Effector memory CD8-positive, alpha-beta T cell (primary cell): ENCODE measurements at regions not wholly inside any gene's neighbourhood (a gene's known extent, or its start where the extent isn't known, plus 50 kb on each side); places are given as distances from the start of the nearest gene placed in this dataset.
"Not testable (repeated sequence)": the region's sequence is repeated elsewhere in the genome, so short reads cannot be mapped to it uniquely, and the experiment has no call there.

Experiments
- ATAC-seq: fragments of 150-1000 bp; cut with Tn5 transposase; replicated peaks from 2 replicates; pipeline ENCODE4 v1.10.0; 2021; ENCODE audit warnings: mild to moderate bottlenecking, moderate library complexity
- DNase-seq, 3 experiments: peaks; one replicate each; pipeline ENCODE4 v3.0.0; 2021
- H3K27ac Mint-ChIP-seq, 2 donors: one replicate each; pipeline ENCODE4 v1.8.0; 2022; ENCODE audit warnings: mild to moderate bottlenecking in 2 of 2, mixed read lengths in 2 of 2, moderate library complexity in 2 of 2
- H3K27me3 Mint-ChIP-seq, 2 donors: one replicate each; pipeline ENCODE4 v1.8.0; 2022; ENCODE audit warnings: mixed read lengths in 2 of 2
- H3K36me3 Mint-ChIP-seq: one replicate; pipeline ENCODE4 v1.8.0; 2022; ENCODE audit warnings: mild to moderate bottlenecking, moderate library complexity, mixed read lengths; ENCODE audit not compliant: insufficient read depth
- H3K4me1 Mint-ChIP-seq, 2 donors: one replicate each; pipeline ENCODE4 v1.8.0; 2022; ENCODE audit warnings: low read depth in 2 of 2, mixed read lengths in 2 of 2
- H3K4me3 Mint-ChIP-seq, 2 donors: one replicate each; pipeline ENCODE4 v1.8.0; 2022; ENCODE audit warnings: mild to moderate bottlenecking in 2 of 2, mixed read lengths in 2 of 2, moderate library complexity in 2 of 2
- H3K9me3 Mint-ChIP-seq, 2 donors: one replicate each; pipeline ENCODE4 v1.8.0; 2022; ENCODE audit warnings: mixed read lengths in 2 of 2

GRCh38 chr13:91057507-91057906, 290.0 kb upstream of the MIR17HG start:
- H3K9me3 Mint-ChIP-seq = peaks cover 5 to 12% of the 10 kb centered on the region in 2 donors
- not testable (repeated sequence) for ATAC-seq, DNase-seq, H3K27me3 Mint-ChIP-seq, H3K27ac Mint-ChIP-seq, H3K36me3 Mint-ChIP-seq, H3K4me3 Mint-ChIP-seq, H3K4me1 Mint-ChIP-seq

DNA sequence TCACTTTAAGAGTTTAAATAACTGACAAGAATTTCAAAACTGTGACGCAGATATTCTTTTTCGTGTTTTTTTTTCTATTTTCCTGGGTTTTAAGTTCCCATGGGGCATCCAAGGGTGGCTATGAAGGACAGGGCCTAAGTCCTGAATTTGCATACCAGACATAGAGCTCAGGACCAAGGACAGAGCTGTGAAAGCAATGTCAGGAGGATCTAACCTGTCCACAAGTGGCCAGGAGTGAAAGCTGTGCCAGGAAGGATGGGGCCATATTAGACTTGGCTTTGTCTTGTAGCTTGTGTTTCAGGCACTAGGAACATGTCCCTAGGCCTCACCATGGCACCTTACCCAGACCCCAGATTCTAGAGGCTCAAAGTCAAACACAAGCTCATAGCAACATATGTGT, 289.4 kb upstream of the MIR17HG start:
- DNase-seq (no peak), ATAC-seq (no peak)
- Mint-ChIP-seq H3K4me3 (no peak overlapping the region), H3K27ac (no peak overlapping the region), H3K36me3 (peaks cover 3% of the 10 kb centered on the region), H3K27me3 (no peaks in the 10 kb centered on the region), H3K9me3 (peaks cover 7 to 17% of the 10 kb centered on the region in 2 donors), H3K4me1 (no peaks in the 10 kb centered on the region)

DNA sequence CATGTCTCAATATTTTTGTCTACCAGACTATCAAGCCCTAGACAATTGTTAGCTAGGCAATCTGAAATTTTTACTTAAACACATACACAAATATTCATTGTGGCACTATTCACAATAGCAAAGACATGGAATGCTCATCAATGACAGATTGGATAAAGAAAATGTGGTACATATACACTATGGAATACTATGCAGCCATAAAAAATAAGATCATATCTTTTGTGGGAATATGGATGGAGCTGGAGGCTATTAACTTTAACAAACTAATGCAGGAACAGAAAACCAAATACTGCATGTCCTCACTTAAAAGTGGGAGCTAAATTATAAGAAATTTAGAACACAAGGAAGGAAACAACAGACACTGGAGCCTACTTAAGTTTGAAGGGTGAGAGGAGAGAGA, 288.6 kb upstream of the MIR17HG start:
- H3K4me3 Mint-ChIP-seq = no peak overlapping the region
- peaks cover 3% of the 10 kb centered on the region for H3K36me3 Mint-ChIP-seq
- DNase-seq = no peak
- H3K27me3 Mint-ChIP-seq = no peaks in the 10 kb centered on the region
- H3K9me3 Mint-ChIP-seq = peaks cover 7 to 17% of the 10 kb centered on the region in 2 donors
- H3K4me1 Mint-ChIP-seq = no peaks in the 10 kb centered on the region
- no peak overlapping the region for H3K27ac Mint-ChIP-seq
- no peak for ATAC-seq

- no peak for DNase-seq
- H3K27me3 Mint-ChIP-seq = no peaks in the 10 kb centered on the region
- no peak for ATAC-seq
- H3K27ac Mint-ChIP-seq = no peak overlapping the region
- peaks cover 12% of the 10 kb centered on the region in 2 donors for H3K9me3 Mint-ChIP-seq
- no peaks in the 10 kb centered on the region for H3K36me3 Mint-ChIP-seq
- no peak overlapping the region for H3K4me3 Mint-ChIP-seq
- H3K4me1 Mint-ChIP-seq = no peaks in the 10 kb centered on the region
These were observed 280.7 kb upstream of the MIR17HG start for GRCh38 chr13:91066745-91067144.

DNA sequence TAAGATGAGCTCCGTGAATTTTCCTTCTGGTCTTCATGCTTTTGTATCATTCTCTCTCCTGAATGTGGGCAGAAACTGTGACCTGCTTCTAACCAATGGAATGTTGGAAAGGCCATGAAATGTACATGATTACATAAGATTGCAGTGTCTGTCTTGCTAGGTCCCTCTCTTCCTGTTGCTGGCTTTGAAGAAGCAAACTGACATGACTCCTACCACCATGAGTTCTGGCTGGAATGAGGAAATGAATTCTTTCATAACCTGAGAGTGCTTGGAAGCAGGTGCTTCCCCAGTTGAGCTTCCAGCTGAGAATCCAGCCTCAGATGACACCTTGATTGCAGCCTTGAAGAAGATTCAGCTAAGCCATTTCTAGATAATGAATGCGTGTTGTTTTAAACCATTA, 275.0 kb upstream of the MIR17HG start:
- DNase-seq (no peak), ATAC-seq (no peak)
- Mint-ChIP-seq H3K27me3 (no peaks in the 10 kb centered on the region), H3K4me1 (no peaks in the 10 kb centered on the region), H3K27ac (no peak overlapping the region), H3K36me3 (no peaks in the 10 kb centered on the region), H3K4me3 (no peak overlapping the region), H3K9me3 (peaks cover 0 to 5% of the 10 kb centered on the region in 2 donors)

DNA sequence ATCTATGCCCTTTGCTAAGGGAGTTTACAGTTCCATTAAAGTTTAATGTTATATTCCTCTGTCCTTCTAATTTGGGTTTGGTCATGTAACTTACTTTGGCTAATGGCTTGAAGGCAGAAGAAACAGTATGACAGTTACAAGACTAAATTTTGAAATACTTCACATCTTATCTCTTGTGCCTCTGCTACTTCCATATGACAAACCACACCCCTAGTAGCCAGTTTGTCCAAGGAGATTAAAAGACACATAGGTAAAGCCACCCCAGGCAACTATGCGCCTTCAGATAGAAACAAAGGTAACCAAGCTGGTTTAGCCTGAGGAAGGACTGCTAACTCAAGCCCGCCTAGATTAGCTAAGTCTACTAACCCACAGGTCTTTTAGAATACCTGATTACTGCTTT, 273.4 kb upstream of the MIR17HG start:
- H3K36me3 Mint-ChIP-seq = no peaks in the 10 kb centered on the region
- H3K27ac Mint-ChIP-seq = no peak overlapping the region
- no peaks in the 10 kb centered on the region for H3K4me1 Mint-ChIP-seq
- DNase-seq = no peak
- peaks cover 0 to 5% of the 10 kb centered on the region in 2 donors for H3K9me3 Mint-ChIP-seq
- no peak for ATAC-seq
- H3K4me3 Mint-ChIP-seq = no peak overlapping the region
- no peaks in the 10 kb centered on the region for H3K27me3 Mint-ChIP-seq

- Mint-ChIP-seq H3K4me1 (no peaks in the 10 kb centered on the region), H3K27me3 (no peaks in the 10 kb centered on the region), H3K9me3 (no peaks in the 10 kb centered on the region), H3K27ac (no peak overlapping the region), H3K4me3 (no peak overlapping the region), H3K36me3 (no peaks in the 10 kb centered on the region)
- ATAC-seq (no peak), DNase-seq (no peak)
These were observed 270.7 kb upstream of the MIR17HG start for GRCh38 chr13:91076830-91077229.

GRCh38 chr13:91078093-91078679, 269.3 kb upstream of the MIR17HG start:
- Mint-ChIP-seq H3K27me3 (no peaks in the 10 kb centered on the region), H3K4me1 (no peaks in the 10 kb centered on the region), H3K9me3 (no peaks in the 10 kb centered on the region), H3K36me3 (no peaks in the 10 kb centered on the region), H3K27ac (no peak overlapping the region), H3K4me3 (no peak overlapping the region)
- DNase-seq = no peak
- no peak for ATAC-seq

DNA sequence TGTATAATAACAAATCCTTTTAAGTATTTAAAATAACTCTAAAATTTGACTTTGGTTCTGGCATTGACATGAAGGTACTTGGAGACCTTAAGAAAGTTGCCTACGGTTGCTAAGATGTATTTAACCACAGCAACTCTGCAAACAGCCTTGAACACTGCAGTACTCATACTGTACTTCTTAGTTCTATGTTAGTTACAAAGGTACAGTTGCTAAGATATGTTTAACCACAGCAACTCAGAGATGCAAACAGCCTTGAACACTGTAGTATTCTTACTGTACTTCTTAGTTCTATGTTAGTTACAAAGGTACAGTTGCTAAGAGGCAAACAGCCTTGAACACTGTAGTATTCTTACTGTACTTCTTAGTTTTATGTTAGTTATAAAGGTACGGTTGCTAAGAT, 268.3 kb upstream of the MIR17HG start:
- ATAC-seq = no peak
- H3K27ac Mint-ChIP-seq = no peak overlapping the region
- H3K4me1 Mint-ChIP-seq = no peaks in the 10 kb centered on the region
- H3K27me3 Mint-ChIP-seq = no peaks in the 10 kb centered on the region
- no peak for DNase-seq
- no peaks in the 10 kb centered on the region for H3K36me3 Mint-ChIP-seq
- no peak overlapping the region for H3K4me3 Mint-ChIP-seq
- no peaks in the 10 kb centered on the region for H3K9me3 Mint-ChIP-seq

GRCh38 chr13:91085127-91085526, 262.4 kb upstream of the MIR17HG start:
- Mint-ChIP-seq H3K27me3 (no peaks in the 10 kb centered on the region), H3K27ac (no peak overlapping the region), H3K4me3 (no peak overlapping the region), H3K36me3 (no peaks in the 10 kb centered on the region), H3K4me1 (no peaks in the 10 kb centered on the region), H3K9me3 (no peaks in the 10 kb centered on the region)
- DNase-seq = no peak
- no peak for ATAC-seq

GRCh38 chr13:91086936-91087716, 260.4 kb upstream of the MIR17HG start:
- ATAC-seq (no peak), DNase-seq (no peak)
- H3K4me3 Mint-ChIP-seq = no peak overlapping the region
- no peaks in the 10 kb centered on the region for H3K4me1 Mint-ChIP-seq
- H3K9me3 Mint-ChIP-seq = no peaks in the 10 kb centered on the region
- H3K27ac Mint-ChIP-seq = no peak overlapping the region
- H3K36me3 Mint-ChIP-seq = no peaks in the 10 kb centered on the region
- H3K27me3 Mint-ChIP-seq = no peaks in the 10 kb centered on the region

DNA sequence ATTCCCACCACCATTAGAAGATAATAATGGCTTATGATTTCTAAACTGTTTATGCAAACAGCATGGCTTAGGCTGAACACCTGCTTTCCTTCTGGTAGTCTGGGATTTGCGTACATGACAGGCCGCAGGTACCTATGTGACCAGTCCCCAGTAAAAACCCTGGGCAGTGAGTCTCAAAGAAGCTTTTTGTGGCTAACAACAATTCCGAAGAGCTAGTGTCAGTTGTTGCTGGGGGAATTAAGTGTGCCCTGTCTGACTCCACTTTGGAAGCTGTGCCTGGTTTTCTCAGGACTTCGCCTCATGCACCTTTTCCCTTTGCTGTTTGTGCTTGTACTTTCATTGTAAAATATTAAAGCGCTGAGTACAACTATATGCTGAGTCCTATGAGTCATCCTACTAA, 250.2 kb upstream of the MIR17HG start:
- Mint-ChIP-seq H3K36me3 (no peaks in the 10 kb centered on the region), H3K27me3 (no peaks in the 10 kb centered on the region), H3K4me3 (no peak overlapping the region), H3K27ac (no peak overlapping the region), H3K4me1 (no peaks in the 10 kb centered on the region), H3K9me3 (peaks cover 0 to 2% of the 10 kb centered on the region in 2 donors)
- no peak for ATAC-seq
- DNase-seq = no peak

GRCh38 chr13:91099877-91100276, 247.6 kb upstream of the MIR17HG start:
- H3K4me1 Mint-ChIP-seq = no peaks in the 10 kb centered on the region
- H3K4me3 Mint-ChIP-seq = no peak overlapping the region
- no peak for DNase-seq
- H3K9me3 Mint-ChIP-seq = peaks cover 5 to 8% of the 10 kb centered on the region in 2 donors
- no peak for ATAC-seq
- no peak overlapping the region for H3K27ac Mint-ChIP-seq
- no peaks in the 10 kb centered on the region for H3K27me3 Mint-ChIP-seq
- H3K36me3 Mint-ChIP-seq = no peaks in the 10 kb centered on the region

- Mint-ChIP-seq H3K4me1 (no peaks in the 10 kb centered on the region), H3K4me3 (no peak overlapping the region), H3K27ac (no peak overlapping the region), H3K9me3 (peaks cover 5 to 8% of the 10 kb centered on the region in 2 donors), H3K27me3 (no peaks in the 10 kb centered on the region), H3K36me3 (no peaks in the 10 kb centered on the region)
- no peak for DNase-seq
- ATAC-seq = no peak
These were observed 246.5 kb upstream of the MIR17HG start for GRCh38 chr13:91100944-91101343.
